Calu3 (cell line): ENCODE measurements at regions not wholly inside any gene's neighbourhood (a gene's known extent, or its start where the extent isn't known, plus 50 kb on each side); places are given as distances from the start of the nearest gene placed in this dataset.

Source experiments
- BruUV-seq: library from RNA; stranded (reverse); fragments of 400-500 nt; replicated peaks from 2 replicates; lab custom pipeline; 2021; lab: Mats Ljungman, UMichigan
- CTCF ChIA-PET: fragments of 300-600 bp; sonication (Branson Sonifier 250); formaldehyde crosslinking; loops from one replicate; lab custom pipeline; 2022; ENCODE audit warnings: antibody characterized with exemption; lab: Charles Lee
- DNase-seq: peaks from one replicate; pipeline ENCODE4 v3.0.0; 2022
- H3K27ac Mint-ChIP-seq: one replicate; pipeline ENCODE4 v1.8.0; 2022; ENCODE audit warnings: mixed read lengths; ENCODE audit not compliant: unreplicated experiment
- H3K27me3 Mint-ChIP-seq: one replicate; pipeline ENCODE4 v1.8.0; 2022; ENCODE audit warnings: mixed read lengths; ENCODE audit not compliant: unreplicated experiment
- H3K36me3 Mint-ChIP-seq: one replicate; pipeline ENCODE4 v1.8.0; 2022; ENCODE audit warnings: mild to moderate bottlenecking, moderate library complexity, mixed read lengths; ENCODE audit not compliant: insufficient read depth, unreplicated experiment
- H3K4me1 Mint-ChIP-seq: one replicate; pipeline ENCODE4 v1.8.0; 2022; ENCODE audit warnings: mild to moderate bottlenecking, low read depth, mixed read lengths; ENCODE audit not compliant: unreplicated experiment
- H3K4me3 Mint-ChIP-seq: one replicate; pipeline ENCODE4 v1.8.0; 2022; ENCODE audit warnings: mild to moderate bottlenecking, low read depth, moderate library complexity, mixed read lengths; ENCODE audit not compliant: unreplicated experiment
- H3K9me3 Mint-ChIP-seq: one replicate; pipeline ENCODE4 v1.8.0; 2022; ENCODE audit warnings: low read depth, mixed read lengths; ENCODE audit not compliant: unreplicated experiment
- CTCF ChIP-seq: fragments of 200-600 bp; IDR thresholded peaks from one replicate; pipeline ENCODE4 v1.8.0; 2022; ENCODE audit warnings: antibody characterized with exemption; ENCODE audit not compliant: unreplicated experiment
- intact Hi-C: fragments of 100-400 bp; cut with micrococcal nuclease; formaldehyde crosslinking; loops from one replicate; pipeline ENCODE4 v1.10.0; 2022; ENCODE audit not compliant: unreplicated experiment

- CTCF ChIA-PET = no interaction called here
- intact Hi-C loops = no loop called here
- H3K27me3 Mint-ChIP-seq = no peaks in the 10 kb centered on the region
- H3K4me3 Mint-ChIP-seq = no peak overlapping the region
- H3K27ac Mint-ChIP-seq = no peak overlapping the region
- DNase-seq = no peak
- H3K9me3 Mint-ChIP-seq = peaks cover 2% of the 10 kb centered on the region
- BruUV-seq = no TSS peak
- no peaks in the 10 kb centered on the region for H3K4me1 Mint-ChIP-seq
- no peak for TF ChIP-seq CTCF
- no peaks in the 10 kb centered on the region for H3K36me3 Mint-ChIP-seq
Measured at GRCh38 chr13:22271903-22272302, 601.0 kb downstream of the FGF9 start.

GRCh38 chr13:22275393-22275792 is 604.5 kb downstream of the FGF9 start:
- intact Hi-C loops = loop anchor here (5.0 kb wide), 1 partner anchor 648 kb away; no protein-coding TSS in a partner anchor

GRCh38 chr13:22276616-22277015 is 605.7 kb downstream of the FGF9 start:
- DNase-seq = no peak
- BruUV-seq = no TSS peak
- Mint-ChIP-seq H3K4me3 (no peak overlapping the region), H3K27ac (no peak overlapping the region), H3K4me1 (no peaks in the 10 kb centered on the region), H3K27me3 (no peaks in the 10 kb centered on the region), H3K36me3 (no peaks in the 10 kb centered on the region), H3K9me3 (peaks cover 2% of the 10 kb centered on the region)
- no peak for TF ChIP-seq CTCF
- CTCF ChIA-PET = no interaction called here
- intact Hi-C loops = loop anchor here (2.0 to 5.0 kb wide), 2 partner anchors 80 to 649 kb away; no protein-coding TSS in a partner anchor

More at GRCh38 chr13:22275393-22275792, 604.5 kb downstream of the FGF9 start:
- CTCF ChIA-PET = no interaction called here
- DNase-seq = no peak
- Mint-ChIP-seq H3K36me3 (no peaks in the 10 kb centered on the region), H3K27ac (no peak overlapping the region), H3K4me3 (no peak overlapping the region), H3K27me3 (no peaks in the 10 kb centered on the region), H3K4me1 (no peaks in the 10 kb centered on the region), H3K9me3 (peaks cover 2% of the 10 kb centered on the region)
- no peak for TF ChIP-seq CTCF
- no TSS peak for BruUV-seq

- intact Hi-C loops = loop anchor here (5.0 kb wide), 1 partner anchor 651 kb away; no protein-coding TSS in a partner anchor
- Mint-ChIP-seq H3K9me3 (peaks cover 2% of the 10 kb centered on the region), H3K27ac (no peak overlapping the region)
Measured at GRCh38 chr13:22278336-22278929, 607.6 kb downstream of the FGF9 start.

More at GRCh38 chr13:22278336-22278929, 607.6 kb downstream of the FGF9 start:
- no TSS peak for BruUV-seq
- CTCF ChIA-PET = no interaction called here
- no peaks in the 10 kb centered on the region for H3K36me3 Mint-ChIP-seq
- H3K4me3 Mint-ChIP-seq = no peak overlapping the region
- no peaks in the 10 kb centered on the region for H3K27me3 Mint-ChIP-seq
- no peak for TF ChIP-seq CTCF
- no peaks in the 10 kb centered on the region for H3K4me1 Mint-ChIP-seq
- DNase-seq = peak; percentile 59
